HG03175 (cell line): ENCODE measurements at regions not wholly inside any gene's neighbourhood (a gene's known extent, or its start where the extent isn't known, plus 50 kb on each side); places are given as distances from the start of the nearest gene placed in this dataset.

Experiments used
- ATAC-seq: cut with Tn5 transposase; IDR thresholded peaks from one replicate; pipeline ENCODE4 v1.9.1; 2021; ENCODE audit warnings: mild to moderate bottlenecking, moderate library complexity; ENCODE audit not compliant: unreplicated experiment

DNA sequence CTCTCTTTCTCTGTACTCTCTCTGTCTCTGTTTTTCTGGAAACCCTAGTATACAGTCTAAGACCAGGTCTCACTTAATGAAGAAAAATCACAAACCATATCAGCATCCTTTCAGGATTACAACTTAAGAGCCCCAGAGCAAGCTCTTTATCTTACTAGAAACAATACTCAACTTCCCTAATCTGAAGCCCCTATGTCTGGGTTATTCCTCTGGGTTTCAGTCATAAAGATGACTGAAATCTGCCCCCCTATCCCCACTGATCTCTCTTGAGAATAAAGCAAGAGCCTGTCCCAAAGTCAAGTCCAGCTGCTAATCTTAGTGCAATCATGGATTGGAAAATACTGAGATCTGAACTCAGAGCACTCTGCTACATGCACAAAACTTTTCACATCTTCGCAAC, 53.9 kb upstream of the PICALM start:
- no peak for ATAC-seq

DNA sequence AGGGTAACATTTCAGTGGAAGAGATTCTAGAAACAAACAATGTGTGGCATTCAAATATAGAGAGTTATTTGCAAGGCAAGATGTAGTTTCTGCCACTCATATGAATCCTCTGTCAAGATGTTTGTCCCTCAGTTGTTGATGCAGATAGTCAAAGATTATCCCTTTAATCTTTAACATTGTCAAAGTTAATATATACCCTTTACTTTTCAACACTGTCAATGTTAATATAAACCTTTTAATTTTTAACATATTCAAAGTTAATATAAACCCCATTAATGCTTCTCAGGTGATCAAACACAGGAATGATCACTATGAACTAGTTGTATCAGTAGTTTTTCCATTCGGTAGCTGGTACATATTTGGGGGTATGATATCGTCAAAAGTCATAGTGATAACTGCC, 51.9 kb upstream of the PICALM start:
- ATAC-seq = peak; percentile 32

DNA sequence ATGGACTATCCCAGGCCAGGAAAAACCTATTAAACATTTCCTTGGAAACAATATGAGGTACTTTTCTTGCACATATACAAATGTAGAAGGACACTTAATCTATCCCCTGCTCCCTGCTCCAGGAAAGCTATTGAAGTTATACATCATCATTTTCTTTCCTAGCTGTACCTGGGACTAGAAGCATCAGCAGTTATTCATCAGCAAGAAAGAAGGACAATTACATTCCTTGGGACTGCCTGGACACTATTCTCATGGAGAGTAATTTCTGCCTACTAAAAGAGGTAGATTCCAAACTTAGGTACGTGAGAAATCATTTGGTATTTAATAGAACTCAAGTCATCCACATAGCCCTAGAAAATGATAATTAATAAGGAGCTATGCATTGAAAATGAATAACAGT, 51.0 kb upstream of the PICALM start:
- ATAC-seq = no peak

DNA sequence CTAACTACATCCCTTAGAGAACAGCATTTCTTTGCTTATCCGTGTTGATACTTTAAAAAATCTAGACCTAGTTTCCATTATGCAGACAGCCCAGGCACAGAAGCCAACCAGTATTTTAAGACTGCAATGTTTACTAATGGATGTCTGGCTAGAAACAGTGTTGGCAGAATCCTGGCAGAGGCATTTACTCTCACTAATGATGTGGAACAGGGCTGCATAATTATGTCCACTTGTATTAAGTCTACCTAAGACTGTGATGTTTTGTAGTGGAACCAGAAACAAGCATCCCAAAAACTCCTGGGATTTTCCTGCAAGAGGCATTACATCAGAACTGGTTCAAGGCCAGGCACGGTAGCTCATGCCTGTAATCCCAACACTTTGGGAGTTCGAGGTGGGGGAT, 50.2 kb upstream of the PICALM start:
- ATAC-seq = no peak
